Sigmoid colon (tissue), 6 donors: ENCODE measurements at regions not wholly inside any gene's neighbourhood (a gene's known extent, or its start where the extent isn't known, plus 50 kb on each side); places are given as distances from the start of the nearest gene placed in this dataset.

Source experiments
- DNase-seq: peaks from one replicate; pipeline ENCODE4 v3.0.0-alpha.2; 2019
- H3K27ac ChIP-seq, 4 donors: fragments of 200-600 bp; sonication (generic); one replicate each; pipeline ENCODE4 v1.5.1; 2016 to 2019; ENCODE audit warnings: mild to moderate bottlenecking in 1 of 4
- H3K27me3 ChIP-seq, 3 donors: fragments of 200-600 bp; sonication (generic); one replicate each; pipeline ENCODE4 v1.5.1; 2019; ENCODE audit warnings: mild to moderate bottlenecking in 1 of 3
- H3K36me3 ChIP-seq, 4 donors: fragments of 200-600 bp; sonication (generic); one replicate each; pipeline ENCODE4 v1.5.1; 2016 to 2019
- H3K4me1 ChIP-seq, 4 donors: fragments of 200-600 bp; sonication (generic); one replicate each; pipeline ENCODE4 v1.5.1; 2017 to 2019
- H3K4me3 ChIP-seq, 4 donors: fragments of 200-600 bp; sonication (generic); one replicate each; pipeline ENCODE4 v1.5.1; 2017 to 2019; ENCODE audit warnings: mild to moderate bottlenecking in 2 of 4, moderate library complexity in 1 of 4
- H3K9me3 ChIP-seq, 4 donors: fragments of 200-600 bp in 3 of 4; sonication (generic) in 3 of 4; one replicate each; pipeline versions ENCODE4 v1.5.1 to v1.6.1; 2013 to 2019
- CTCF ChIP-seq, 4 experiments: fragments of 450-650 bp in 3 of 4; fragments of 200-600 bp in 1 of 4; IDR thresholded peaks; one replicate each; pipeline ENCODE4 v1.5.1; 2016 to 2019; ENCODE audit warnings: antibody characterized with exemption in 4 of 4, mild to moderate bottlenecking in 3 of 4, moderate library complexity in 2 of 4
- EP300 ChIP-seq, 4 donors: sonication (generic); formaldehyde crosslinking; IDR thresholded peaks; one replicate each; pipeline ENCODE4 v1.6.1; 2017; ENCODE audit warnings: antibody characterized with exemption in 4 of 4
- POLR2A ChIP-seq, 2 donors: fragments of 450-650 bp; IDR thresholded peaks; one replicate each; pipeline ENCODE4 v1.6.1; 2016; ENCODE audit warnings: antibody characterized with exemption in 2 of 2, mild to moderate bottlenecking in 2 of 2, moderate library complexity in 2 of 2
- POLR2AphosphoS5 ChIP-seq, 4 donors: sonication (generic); formaldehyde crosslinking; IDR thresholded peaks; one replicate each; pipeline ENCODE4 v1.6.1; 2017; ENCODE audit warnings: antibody characterized with exemption in 4 of 4
- WGBS, 2 donors: extraction: QIAGEN DNeasy Blood & Tissue Kit; methylation state at CpG; one replicate each; pipeline ENCODE4 v1.1.7; 2013; 5-methylcytosine and 5-hydroxymethylcytosine counted together
- intact Hi-C: fragments of 100-400 bp; cut with DNase I; formaldehyde crosslinking; loops from one replicate; pipeline ENCODE4 v1.15.1; 2023
- donor health status: healthy with polysubstance abuse.
- donor health status: healthy.

GRCh38 chr9:105052346-105052745 lies 124.4 kb upstream of the ABCA1 start:
- intact Hi-C loops: no loop called here
- no peak for DNase-seq
- 79 to 87% methylated on average over 8 of the region's 8 CpGs for WGBS, 2 donors
- no peak overlapping the region for H3K27ac ChIP-seq
- no peak for TF ChIP-seq CTCF (IDR thresholded peaks at IDR 0.05)
- TF ChIP-seq EP300 (IDR thresholded peaks at IDR 0.05): no peak
- no peak for TF ChIP-seq POLR2AphosphoS5 (IDR thresholded peaks at IDR 0.05)
- TF ChIP-seq POLR2A (IDR thresholded peaks at IDR 0.05): no peak
- no peaks in the 10 kb centered on the region for H3K36me3 ChIP-seq
- H3K27me3 ChIP-seq: no peaks in the 10 kb centered on the region
- H3K9me3 ChIP-seq: no peaks in the 10 kb centered on the region
- no peak overlapping the region for H3K4me3 ChIP-seq
- peaks cover 0 to 6% (median 2%) of the 10 kb centered on the region in 4 donors for H3K4me1 ChIP-seq

GRCh38 chr9:105053209-105053652 lies 125.3 kb upstream of the ABCA1 start:
- H3K27me3 ChIP-seq: no peaks in the 10 kb centered on the region
- no peak overlapping the region for H3K4me3 ChIP-seq
- no peaks in the 10 kb centered on the region for H3K36me3 ChIP-seq
- WGBS, 2 donors: 78 to 79% methylated on average over 4 of the region's 4 CpGs
- DNase-seq: no peak
- TF ChIP-seq CTCF (IDR thresholded peaks at IDR 0.05): no peak
- peak in 2 of 4 donors; percentile 8 to 37 for TF ChIP-seq POLR2AphosphoS5 (IDR thresholded peaks at IDR 0.05)
- TF ChIP-seq POLR2A (IDR thresholded peaks at IDR 0.05): no peak
- H3K9me3 ChIP-seq: no peaks in the 10 kb centered on the region
- peaks cover 0 to 6% (median 2%) of the 10 kb centered on the region in 4 donors for H3K4me1 ChIP-seq
- intact Hi-C loops: no loop called here
- H3K27ac ChIP-seq: no peak overlapping the region

- H3K4me1 ChIP-seq: peaks cover 0 to 6% (median 2%) of the 10 kb centered on the region in 4 donors
- DNase-seq: peak; percentile 70
- H3K4me3 ChIP-seq: no peak overlapping the region
- 52 to 59% methylated on average over 3 of the region's 3 CpGs for WGBS, 2 donors
- no peaks in the 10 kb centered on the region for H3K27me3 ChIP-seq
- intact Hi-C loops: no loop called here
- H3K36me3 ChIP-seq: no peaks in the 10 kb centered on the region
- TF ChIP-seq POLR2AphosphoS5 (IDR thresholded peaks at IDR 0.05): peak in 1 of 4 donors; percentile 9
- no peak for TF ChIP-seq EP300 (IDR thresholded peaks at IDR 0.05)
- no peaks in the 10 kb centered on the region for H3K9me3 ChIP-seq
- peak overlapping the region in 1 of 4 donors; percentile 0 for H3K27ac ChIP-seq
Measured at GRCh38 chr9:105054491-105054890, 126.5 kb upstream of the ABCA1 start.

GRCh38 chr9:105055917-105056316 lies 128.0 kb upstream of the ABCA1 start:
- intact Hi-C loops: no loop called here
- no peaks in the 10 kb centered on the region for H3K36me3 ChIP-seq
- no peaks in the 10 kb centered on the region for H3K9me3 ChIP-seq
- no peak overlapping the region for H3K4me3 ChIP-seq
- TF ChIP-seq POLR2A (IDR thresholded peaks at IDR 0.05) (no peak), POLR2AphosphoS5 (IDR thresholded peaks at IDR 0.05) (no peak), CTCF (IDR thresholded peaks at IDR 0.05) (no peak)
- WGBS, 2 donors: 62 to 80% methylated on average over 3 of the region's 3 CpGs
- peaks cover 0 to 6% (median 2%) of the 10 kb centered on the region in 4 donors for H3K4me1 ChIP-seq
- no peak for DNase-seq
- no peaks in the 10 kb centered on the region for H3K27me3 ChIP-seq
- no peak overlapping the region for H3K27ac ChIP-seq

- no peak for DNase-seq
- Histone ChIP-seq H3K27me3 (no peaks in the 10 kb centered on the region), H3K4me3 (no peak overlapping the region), H3K27ac (no peak overlapping the region), H3K9me3 (no peaks in the 10 kb centered on the region), H3K4me1 (peaks cover 0 to 6% (median 2%) of the 10 kb centered on the region in 4 donors), H3K36me3 (no peaks in the 10 kb centered on the region)
- WGBS, 2 donors: 82 to 91% methylated on average over 4 of the region's 4 CpGs
- TF ChIP-seq POLR2AphosphoS5 (IDR thresholded peaks at IDR 0.05) (no peak), EP300 (IDR thresholded peaks at IDR 0.05) (no peak), POLR2A (IDR thresholded peaks at IDR 0.05) (no peak), CTCF (IDR thresholded peaks at IDR 0.05) (no peak)
- intact Hi-C loops: no loop called here
Measured at GRCh38 chr9:105057551-105057950, 129.6 kb upstream of the ABCA1 start.
